SU-DHL-6 (cell line): ENCODE measurements at regions not wholly inside any gene's neighbourhood (a gene's known extent, or its start where the extent isn't known, plus 50 kb on each side); places are given as distances from the start of the nearest gene placed in this dataset.
"Not testable (repeated sequence)": the region's sequence is repeated elsewhere in the genome, so short reads cannot be mapped to it uniquely, and the experiment has no call there.

Source experiments
- CTCF ChIP-seq: fragments of 200-600 bp; sonication (generic); IDR thresholded peaks from one replicate; pipeline ENCODE4 v1.5.1; 2017; ENCODE audit warnings: antibody characterized with exemption, mild to moderate bottlenecking, low read length, moderate library complexity; ENCODE audit not compliant: insufficient read depth, poor library complexity, severe bottlenecking
- EZH2phosphoT487 ChIP-seq: fragments of 200-600 bp; sonication (generic), shearing (Covaris generic); conservative IDR thresholded peaks from 2 replicates; pipeline ENCODE4 v1.6.1; 2018; ENCODE audit warnings: mild to moderate bottlenecking, antibody characterized with exemption, low read length, moderate library complexity, mixed read lengths

GRCh38 chr14:43784432-43784831, 722.7 kb downstream of the FSCB start:
- not testable (repeated sequence) for TF ChIP-seq CTCF, EZH2phosphoT487
